HG02759 (cell line): ENCODE measurements at regions not wholly inside any gene's neighbourhood (a gene's known extent, or its start where the extent isn't known, plus 50 kb on each side); places are given as distances from the start of the nearest gene placed in this dataset.

ENCODE experiments used
- ATAC-seq: cut with Tn5 transposase; IDR thresholded peaks from one replicate; pipeline ENCODE4 v1.9.1; 2021; ENCODE audit warnings: mild to moderate bottlenecking, moderate library complexity; ENCODE audit not compliant: unreplicated experiment

GRCh38 chr11:86726770-86727504, 54.5 kb upstream of the ME3 start:
- no peak for ATAC-seq

- no peak for ATAC-seq
Measured at GRCh38 chr11:86726118-86726753, 53.8 kb upstream of the ME3 start.

- no peak for ATAC-seq
Measured at GRCh38 chr11:86724137-86724536, 51.7 kb upstream of the ME3 start.

GRCh38 chr11:86723281-86723680, 50.9 kb upstream of the ME3 start:
- no peak for ATAC-seq

- ATAC-seq: no peak
Measured at GRCh38 chr11:86722748-86723147, 50.3 kb upstream of the ME3 start.
